ENCODE measurements at regions not wholly inside any gene's neighbourhood (a gene's known extent, or its start where the extent isn't known, plus 50 kb on each side); places are given as distances from the start of the nearest gene placed in this dataset.

DNA sequence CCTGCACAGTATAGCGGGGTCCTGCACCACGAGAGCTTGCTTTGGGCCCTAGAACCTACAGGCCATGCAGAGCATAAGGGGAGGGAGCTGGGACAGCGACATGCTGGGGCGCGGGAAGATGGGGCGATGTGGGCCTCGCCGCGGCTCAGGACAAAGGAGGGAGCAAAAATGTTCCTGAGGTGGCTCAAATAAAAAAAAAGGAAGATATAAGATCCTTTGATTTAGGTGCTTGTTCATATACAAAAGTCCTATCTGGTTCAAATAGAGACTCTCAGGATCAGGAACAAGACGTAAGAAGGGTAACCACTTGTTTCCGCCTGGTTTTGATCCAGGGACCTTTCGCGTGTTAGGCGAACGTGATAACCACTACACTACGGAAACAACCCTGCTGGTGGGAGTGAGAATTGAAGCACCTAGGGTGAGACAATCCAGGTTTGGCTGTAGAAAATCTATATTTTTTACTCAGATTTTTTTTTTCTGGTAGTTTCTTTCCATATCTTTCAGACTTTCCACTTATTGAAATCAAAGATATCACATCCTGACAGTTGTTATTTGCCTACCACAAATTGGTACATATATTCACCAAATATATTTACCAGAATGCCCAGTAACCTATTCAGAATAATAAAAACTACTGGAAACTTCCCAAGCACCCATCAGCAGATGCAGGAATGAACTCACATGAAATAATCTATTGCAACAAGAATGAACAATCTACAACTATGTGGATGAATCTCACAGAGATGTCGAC lies 177.9 kb upstream of the ZNF184 start (continued):
- TF ChIP-seq, protein P1, sequence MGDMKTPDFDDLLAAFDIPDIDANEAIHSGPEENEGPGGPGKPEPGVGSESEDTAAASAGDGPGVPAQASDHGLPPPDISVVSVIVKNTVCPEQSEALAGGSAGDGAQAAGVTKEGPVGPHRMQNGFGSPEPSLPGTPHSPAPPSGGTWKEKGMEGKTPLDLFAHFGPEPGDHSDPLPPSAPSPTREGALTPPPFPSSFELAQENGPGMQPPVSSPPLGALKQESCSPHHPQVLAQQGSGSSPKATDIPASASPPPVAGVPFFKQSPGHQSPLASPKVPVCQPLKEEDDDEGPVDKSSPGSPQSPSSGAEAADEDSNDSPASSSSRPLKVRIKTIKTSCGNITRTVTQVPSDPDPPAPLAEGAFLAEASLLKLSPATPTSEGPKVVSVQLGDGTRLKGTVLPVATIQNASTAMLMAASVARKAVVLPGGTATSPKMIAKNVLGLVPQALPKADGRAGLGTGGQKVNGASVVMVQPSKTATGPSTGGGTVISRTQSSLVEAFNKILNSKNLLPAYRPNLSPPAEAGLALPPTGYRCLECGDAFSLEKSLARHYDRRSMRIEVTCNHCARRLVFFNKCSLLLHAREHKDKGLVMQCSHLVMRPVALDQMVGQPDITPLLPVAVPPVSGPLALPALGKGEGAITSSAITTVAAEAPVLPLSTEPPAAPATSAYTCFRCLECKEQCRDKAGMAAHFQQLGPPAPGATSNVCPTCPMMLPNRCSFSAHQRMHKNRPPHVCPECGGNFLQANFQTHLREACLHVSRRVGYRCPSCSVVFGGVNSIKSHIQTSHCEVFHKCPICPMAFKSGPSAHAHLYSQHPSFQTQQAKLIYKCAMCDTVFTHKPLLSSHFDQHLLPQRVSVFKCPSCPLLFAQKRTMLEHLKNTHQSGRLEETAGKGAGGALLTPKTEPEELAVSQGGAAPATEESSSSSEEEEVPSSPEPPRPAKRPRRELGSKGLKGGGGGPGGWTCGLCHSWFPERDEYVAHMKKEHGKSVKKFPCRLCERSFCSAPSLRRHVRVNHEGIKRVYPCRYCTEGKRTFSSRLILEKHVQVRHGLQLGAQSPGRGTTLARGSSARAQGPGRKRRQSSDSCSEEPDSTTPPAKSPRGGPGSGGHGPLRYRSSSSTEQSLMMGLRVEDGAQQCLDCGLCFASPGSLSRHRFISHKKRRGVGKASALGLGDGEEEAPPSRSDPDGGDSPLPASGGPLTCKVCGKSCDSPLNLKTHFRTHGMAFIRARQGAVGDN (CRISPR knock-in tag; IDR thresholded peaks at IDR 0.05), result peak; percentile 32; the same call in 1 of the 2 replicates
- peak; percentile 59 for TF ChIP-seq ZMYM4 (CRISPR knock-in tag; IDR thresholded peaks at IDR 0.05)
- TF ChIP-seq REL (CRISPR knock-in tag; conservative IDR thresholded peaks at IDR 0.05), result no peak
- no peak for TF ChIP-seq HMGA1 (CRISPR knock-in tag; conservative IDR thresholded peaks at IDR 0.05)
- no peak for TF ChIP-seq TBL1XR1 (IDR thresholded peaks at IDR 0.05; ENCODE audit: borderline replicate concordance, low read length, partially characterized antibody)
- TF ChIP-seq ZNF883 (CRISPR knock-in tag; IDR thresholded peaks at IDR 0.05; ENCODE audit: not compliant biosample characterization), result no peak
- no peak for TF ChIP-seq TIGD3 (CRISPR knock-in tag; IDR thresholded peaks at IDR 0.05; ENCODE audit: borderline replicate concordance)
- TF ChIP-seq, protein P2, sequence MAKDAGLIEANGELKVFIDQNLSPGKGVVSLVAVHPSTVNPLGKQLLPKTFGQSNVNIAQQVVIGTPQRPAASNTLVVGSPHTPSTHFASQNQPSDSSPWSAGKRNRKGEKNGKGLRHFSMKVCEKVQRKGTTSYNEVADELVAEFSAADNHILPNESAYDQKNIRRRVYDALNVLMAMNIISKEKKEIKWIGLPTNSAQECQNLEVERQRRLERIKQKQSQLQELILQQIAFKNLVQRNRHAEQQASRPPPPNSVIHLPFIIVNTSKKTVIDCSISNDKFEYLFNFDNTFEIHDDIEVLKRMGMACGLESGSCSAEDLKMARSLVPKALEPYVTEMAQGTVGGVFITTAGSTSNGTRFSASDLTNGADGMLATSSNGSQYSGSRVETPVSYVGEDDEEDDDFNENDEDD (CRISPR knock-in tag; IDR thresholded peaks at IDR 0.05; ENCODE audit: borderline replicate concordance), result peak; percentile 38; the same call in 1 of the 2 replicates
- TF ChIP-seq ZBTB20 (CRISPR knock-in tag; IDR thresholded peaks at IDR 0.05; ENCODE audit: borderline replicate concordance, low read depth), result no peak
- TF ChIP-seq TGIF2 (CRISPR knock-in tag; IDR thresholded peaks at IDR 0.05), result peak; percentile 81; the same call in 1 of the 2 replicates
- no peak; the same call in 1 of the 2 replicates for TF ChIP-seq RFXANK (CRISPR knock-in tag; IDR thresholded peaks at IDR 0.05)
- TF ChIP-seq NFKB2 (CRISPR knock-in tag; IDR thresholded peaks at IDR 0.05; ENCODE audit: borderline replicate concordance), result no peak
- TF ChIP-seq ZNF274 (CRISPR knock-in tag; IDR thresholded peaks at IDR 0.05), result no peak
- 0 out of 2 replicates have a peak, but pooled peaks have one; percentile 49 for TF ChIP-seq FOXA3 (CRISPR knock-in tag; IDR thresholded peaks at IDR 0.05)
- peak; percentile 67 for TF ChIP-seq ZNF574 (CRISPR knock-in tag; IDR thresholded peaks at IDR 0.05)
- TF ChIP-seq PAF1 (CRISPR knock-in tag; IDR thresholded peaks at IDR 0.05), result no peak
- TF ChIP-seq KLF9 (CRISPR knock-in tag; IDR thresholded peaks at IDR 0.05; ENCODE audit: low read depth), result no peak
- TF ChIP-seq MEIS2 (CRISPR knock-in tag; IDR thresholded peaks at IDR 0.05), result no peak
- TF ChIP-seq KAT7 (CRISPR knock-in tag; IDR thresholded peaks at IDR 0.05; ENCODE audit: borderline replicate concordance), result no peak
- no peak for TF ChIP-seq MZF1 (CRISPR knock-in tag; IDR thresholded peaks at IDR 0.05; ENCODE audit: borderline replicate concordance)
- peak; percentile 55; the same call in 1 of the 2 replicates for TF ChIP-seq NFIC (IDR thresholded peaks at IDR 0.05; ENCODE audit: low read length)
- TF ChIP-seq ZNF709 (CRISPR knock-in tag; IDR thresholded peaks at IDR 0.05), result peak; percentile 32; the same call in 1 of the 2 replicates

Data from HepG2 (cell line).